Prostate gland (tissue), 2 donors: ENCODE measurements at regions not wholly inside any gene's neighbourhood (a gene's known extent, or its start where the extent isn't known, plus 50 kb on each side); places are given as distances from the start of the nearest gene placed in this dataset.

Source experiments
- POLR2A ChIP-seq: fragments of 450-650 bp; IDR thresholded peaks from one replicate; pipeline ENCODE4 v1.6.1; 2016; ENCODE audit warnings: antibody characterized with exemption, mild to moderate bottlenecking
- POLR2AphosphoS5 ChIP-seq: sonication (generic); formaldehyde crosslinking; IDR thresholded peaks from one replicate; pipeline ENCODE4 v1.6.1; 2017; ENCODE audit warnings: antibody characterized with exemption
- TF ChIP-seq, protein P1 (sequence below), 4 experiments: fragments of 200-600 bp in 2 of 4; fragments of 450-650 bp in 2 of 4; sonication (generic) in 2 of 4; IDR thresholded peaks; 1 replicate in 3 of 4; 2 replicates in 1 of 4; pipeline ENCODE4 v1.5.1; 2016 to 2019; ENCODE audit warnings: antibody characterized with exemption in 4 of 4, mild to moderate bottlenecking in 2 of 4, moderate library complexity in 2 of 4

DNA sequence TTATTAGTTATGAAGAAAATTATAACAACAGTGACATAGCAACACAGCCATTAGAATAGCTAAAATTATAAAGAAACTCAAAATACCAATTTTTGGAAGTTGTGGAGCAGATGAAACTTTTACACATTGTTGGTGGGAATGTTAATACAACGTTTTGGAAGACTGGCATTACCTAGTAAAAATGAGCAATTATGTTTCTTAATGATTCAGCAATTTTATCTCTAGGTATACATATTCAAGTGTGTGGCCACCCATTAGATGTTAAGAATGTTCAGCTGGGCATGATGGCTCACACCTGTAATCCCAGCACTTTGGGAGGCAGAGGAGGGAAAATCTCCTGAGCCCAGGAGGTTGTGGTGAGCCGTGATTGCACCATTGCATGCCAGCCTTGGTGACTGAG lies 78.8 kb downstream of the INSIG2 start:
- TF ChIP-seq, protein P1, sequence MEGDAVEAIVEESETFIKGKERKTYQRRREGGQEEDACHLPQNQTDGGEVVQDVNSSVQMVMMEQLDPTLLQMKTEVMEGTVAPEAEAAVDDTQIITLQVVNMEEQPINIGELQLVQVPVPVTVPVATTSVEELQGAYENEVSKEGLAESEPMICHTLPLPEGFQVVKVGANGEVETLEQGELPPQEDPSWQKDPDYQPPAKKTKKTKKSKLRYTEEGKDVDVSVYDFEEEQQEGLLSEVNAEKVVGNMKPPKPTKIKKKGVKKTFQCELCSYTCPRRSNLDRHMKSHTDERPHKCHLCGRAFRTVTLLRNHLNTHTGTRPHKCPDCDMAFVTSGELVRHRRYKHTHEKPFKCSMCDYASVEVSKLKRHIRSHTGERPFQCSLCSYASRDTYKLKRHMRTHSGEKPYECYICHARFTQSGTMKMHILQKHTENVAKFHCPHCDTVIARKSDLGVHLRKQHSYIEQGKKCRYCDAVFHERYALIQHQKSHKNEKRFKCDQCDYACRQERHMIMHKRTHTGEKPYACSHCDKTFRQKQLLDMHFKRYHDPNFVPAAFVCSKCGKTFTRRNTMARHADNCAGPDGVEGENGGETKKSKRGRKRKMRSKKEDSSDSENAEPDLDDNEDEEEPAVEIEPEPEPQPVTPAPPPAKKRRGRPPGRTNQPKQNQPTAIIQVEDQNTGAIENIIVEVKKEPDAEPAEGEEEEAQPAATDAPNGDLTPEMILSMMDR (IDR thresholded peaks at IDR 0.05), result no peak
- TF ChIP-seq POLR2A, result no peak
- no peak for TF ChIP-seq POLR2AphosphoS5
